ENCODE measurements at regions not wholly inside any gene's neighbourhood (a gene's known extent, or its start where the extent isn't known, plus 50 kb on each side); places are given as distances from the start of the nearest gene placed in this dataset.

- DNase-seq, result no peak
These were observed 92.2 kb upstream of the CDH11 start for GRCh38 chr16:65213866-65214595.

GRCh38 chr16:65212791-65213190, 90.9 kb upstream of the CDH11 start:
- no peak for DNase-seq

GRCh38 chr16:65212240-65212639, 90.4 kb upstream of the CDH11 start:
- DNase-seq, result no peak

GRCh38 chr16:65202461-65202860, 80.6 kb upstream of the CDH11 start:
- DNase-seq, result no peak

GRCh38 chr16:65201511-65201910, 79.6 kb upstream of the CDH11 start:
- DNase-seq, result no peak

- DNase-seq, result no peak
These were observed 79.0 kb upstream of the CDH11 start for GRCh38 chr16:65200857-65201256.

GRCh38 chr16:65200156-65200773, 78.4 kb upstream of the CDH11 start:
- no peak for DNase-seq

- no peak for DNase-seq
These were observed 74.7 kb upstream of the CDH11 start for GRCh38 chr16:65196420-65197075.

- no peak for DNase-seq
These were observed 74.1 kb upstream of the CDH11 start for GRCh38 chr16:65195998-65196397.

GRCh38 chr16:65185241-65185778, 63.4 kb upstream of the CDH11 start:
- no peak for DNase-seq

- no peak for DNase-seq
These were observed 59.3 kb upstream of the CDH11 start for GRCh38 chr16:65181071-65181561.

GRCh38 chr16:65178151-65178550, 56.3 kb upstream of the CDH11 start:
- no peak for DNase-seq

- DNase-seq, result no peak
These were observed 54.7 kb upstream of the CDH11 start for GRCh38 chr16:65176603-65177002.

GRCh38 chr16:65172356-65172755, 50.5 kb upstream of the CDH11 start:
- DNase-seq, result no peak

Data from activated CD4-positive, alpha-beta T cell treated with anti-CD3 and anti-CD28 coated beads, Interleukin-2, amount 50 U/mL, for 4 hours (primary cell).